ENCODE measurements at regions not wholly inside any gene's neighbourhood (a gene's known extent, or its start where the extent isn't known, plus 50 kb on each side); places are given as distances from the start of the nearest gene placed in this dataset.
"Not testable (repeated sequence)": the region's sequence is repeated elsewhere in the genome, so short reads cannot be mapped to it uniquely, and the experiment has no call there.

- POLR2A ChIA-PET, result no interaction called here
Measured at GRCh38 chr4:114316789-114317188, 281.8 kb upstream of the UGT8 start.

GRCh38 chr4:114317564-114317963, 281.0 kb upstream of the UGT8 start:
- ChIA-PET CTCF (no interaction called here), POLR2A (no interaction called here)
- H3K4me1 Mint-ChIP-seq, result no peaks in the 10 kb centered on the region
- no peaks in the 10 kb centered on the region for H3K36me3 Mint-ChIP-seq (ENCODE audit: low read depth)
- DNase-seq, result no peak
- H3K4me3 Mint-ChIP-seq, result no peak overlapping the region
- no peaks in the 10 kb centered on the region for H3K27me3 Mint-ChIP-seq
- H3K9me3 Mint-ChIP-seq, result no peaks in the 10 kb centered on the region
- H3K27ac Mint-ChIP-seq, result no peak overlapping the region

More at GRCh38 chr4:114316789-114317188, 281.8 kb upstream of the UGT8 start:
- Mint-ChIP-seq H3K27ac (no peak overlapping the region), H3K27me3 (no peaks in the 10 kb centered on the region), H3K4me1 (no peaks in the 10 kb centered on the region), H3K9me3 (no peaks in the 10 kb centered on the region), H3K36me3 (ENCODE audit: low read depth) (no peaks in the 10 kb centered on the region), H3K4me3 (no peak overlapping the region)
- no peak for DNase-seq
- CTCF ChIA-PET, result interaction anchor here (0.7 kb wide), 1 partner anchor 278 kb away, joined by 3 read pairs; no protein-coding TSS in a partner anchor

GRCh38 chr4:114318309-114318708, 280.3 kb upstream of the UGT8 start:
- CTCF ChIA-PET, result no interaction called here
- POLR2A ChIA-PET, result no interaction called here

GRCh38 chr4:114320126-114320525, 278.5 kb upstream of the UGT8 start:
- Mint-ChIP-seq H3K27ac (no peak overlapping the region), H3K27me3 (no peaks in the 10 kb centered on the region), H3K4me3 (no peak overlapping the region), H3K4me1 (no peaks in the 10 kb centered on the region), H3K9me3 (no peaks in the 10 kb centered on the region), H3K36me3 (ENCODE audit: low read depth) (no peaks in the 10 kb centered on the region)
- ChIA-PET POLR2A (no interaction called here), CTCF (no interaction called here)
- no peak for DNase-seq

More at GRCh38 chr4:114318309-114318708, 280.3 kb upstream of the UGT8 start:
- Mint-ChIP-seq H3K27me3 (no peaks in the 10 kb centered on the region), H3K4me1 (no peaks in the 10 kb centered on the region), H3K27ac (no peak overlapping the region), H3K9me3 (no peaks in the 10 kb centered on the region), H3K4me3 (no peak overlapping the region), H3K36me3 (ENCODE audit: low read depth) (no peaks in the 10 kb centered on the region)
- DNase-seq, result no peak

- H3K9me3 Mint-ChIP-seq, result no peaks in the 10 kb centered on the region
- ChIA-PET POLR2A (no interaction called here), CTCF (no interaction called here)
- H3K4me1 Mint-ChIP-seq, result no peaks in the 10 kb centered on the region
- no peak overlapping the region for H3K4me3 Mint-ChIP-seq
- no peaks in the 10 kb centered on the region for H3K27me3 Mint-ChIP-seq
- H3K27ac Mint-ChIP-seq, result no peak overlapping the region
- no peak for DNase-seq
- H3K36me3 Mint-ChIP-seq (ENCODE audit: low read depth), result no peaks in the 10 kb centered on the region
Measured at GRCh38 chr4:114321366-114321765, 277.2 kb upstream of the UGT8 start.

GRCh38 chr4:114323841-114324240, 274.8 kb upstream of the UGT8 start:
- no peaks in the 10 kb centered on the region for H3K9me3 Mint-ChIP-seq
- no peaks in the 10 kb centered on the region for H3K4me1 Mint-ChIP-seq
- DNase-seq, result no peak
- no peaks in the 10 kb centered on the region for H3K27me3 Mint-ChIP-seq
- H3K36me3 Mint-ChIP-seq (ENCODE audit: low read depth), result no peaks in the 10 kb centered on the region
- ChIA-PET POLR2A (no interaction called here), CTCF (no interaction called here)
- no peak overlapping the region for H3K4me3 Mint-ChIP-seq
- H3K27ac Mint-ChIP-seq, result no peak overlapping the region

GRCh38 chr4:114326358-114326757, 272.2 kb upstream of the UGT8 start:
- POLR2A ChIA-PET, result no interaction called here
- Mint-ChIP-seq H3K27me3 (no peaks in the 10 kb centered on the region), H3K4me1 (no peaks in the 10 kb centered on the region), H3K4me3 (no peak overlapping the region), H3K9me3 (no peaks in the 10 kb centered on the region), H3K27ac (no peak overlapping the region), H3K36me3 (ENCODE audit: low read depth) (no peaks in the 10 kb centered on the region)
- no peak for DNase-seq
- CTCF ChIA-PET, result no interaction called here

GRCh38 chr4:114332119-114332518, 266.5 kb upstream of the UGT8 start:
- no peak for DNase-seq
- H3K4me1 Mint-ChIP-seq, result no peaks in the 10 kb centered on the region
- ChIA-PET CTCF (no interaction called here), POLR2A (no interaction called here)
- H3K9me3 Mint-ChIP-seq, result no peaks in the 10 kb centered on the region
- H3K27me3 Mint-ChIP-seq, result no peaks in the 10 kb centered on the region
- H3K4me3 Mint-ChIP-seq, result no peak overlapping the region
- H3K27ac Mint-ChIP-seq, result no peak overlapping the region
- no peaks in the 10 kb centered on the region for H3K36me3 Mint-ChIP-seq (ENCODE audit: low read depth)

GRCh38 chr4:114334363-114334762, 264.2 kb upstream of the UGT8 start:
- H3K4me1 Mint-ChIP-seq; H3K4me3 Mint-ChIP-seq; H3K27ac Mint-ChIP-seq; DNase-seq; CTCF ChIA-PET; POLR2A ChIA-PET; H3K27me3 Mint-ChIP-seq; H3K36me3 Mint-ChIP-seq (ENCODE audit: low read depth); H3K9me3 Mint-ChIP-seq: not testable (repeated sequence)

GRCh38 chr4:114334884-114335330, 263.7 kb upstream of the UGT8 start:
- Mint-ChIP-seq H3K36me3 (ENCODE audit: low read depth) (no peaks in the 10 kb centered on the region), H3K27ac (no peak overlapping the region), H3K4me1 (no peaks in the 10 kb centered on the region), H3K4me3 (no peak overlapping the region), H3K9me3 (no peaks in the 10 kb centered on the region), H3K27me3 (no peaks in the 10 kb centered on the region)
- ChIA-PET CTCF (no interaction called here), POLR2A (no interaction called here)
- DNase-seq, result no peak

GRCh38 chr4:114335339-114335738, 263.3 kb upstream of the UGT8 start:
- no peak overlapping the region for H3K4me3 Mint-ChIP-seq
- no peak for DNase-seq
- H3K36me3 Mint-ChIP-seq (ENCODE audit: low read depth), result no peaks in the 10 kb centered on the region
- H3K9me3 Mint-ChIP-seq, result no peaks in the 10 kb centered on the region
- ChIA-PET CTCF (no interaction called here), POLR2A (no interaction called here)
- no peaks in the 10 kb centered on the region for H3K4me1 Mint-ChIP-seq
- H3K27me3 Mint-ChIP-seq, result no peaks in the 10 kb centered on the region
- no peak overlapping the region for H3K27ac Mint-ChIP-seq

- H3K36me3 Mint-ChIP-seq (ENCODE audit: low read depth), result no peaks in the 10 kb centered on the region
- ChIA-PET CTCF (no interaction called here), POLR2A (no interaction called here)
- H3K9me3 Mint-ChIP-seq, result no peaks in the 10 kb centered on the region
- H3K27ac Mint-ChIP-seq, result no peak overlapping the region
- no peak for DNase-seq
- H3K27me3 Mint-ChIP-seq, result no peaks in the 10 kb centered on the region
- H3K4me3 Mint-ChIP-seq, result no peak overlapping the region
- no peaks in the 10 kb centered on the region for H3K4me1 Mint-ChIP-seq
Measured at GRCh38 chr4:114343015-114343414, 255.6 kb upstream of the UGT8 start.

GRCh38 chr4:114349543-114350175, 248.9 kb upstream of the UGT8 start:
- H3K27ac Mint-ChIP-seq, result no peak overlapping the region
- CTCF ChIA-PET, result no interaction called here
- no peaks in the 10 kb centered on the region for H3K36me3 Mint-ChIP-seq (ENCODE audit: low read depth)
- H3K9me3 Mint-ChIP-seq, result peaks cover 2% of the 10 kb centered on the region
- H3K4me3 Mint-ChIP-seq, result no peak overlapping the region
- POLR2A ChIA-PET, result no interaction called here
- H3K27me3 Mint-ChIP-seq, result no peaks in the 10 kb centered on the region
- DNase-seq, result no peak
- no peaks in the 10 kb centered on the region for H3K4me1 Mint-ChIP-seq

GRCh38 chr4:114358901-114359300, 239.7 kb upstream of the UGT8 start:
- H3K9me3 Mint-ChIP-seq, result no peaks in the 10 kb centered on the region
- CTCF ChIA-PET, result no interaction called here

GRCh38 chr4:114361249-114361648, 237.4 kb upstream of the UGT8 start:
- Mint-ChIP-seq H3K9me3 (no peaks in the 10 kb centered on the region), H3K36me3 (ENCODE audit: low read depth) (no peaks in the 10 kb centered on the region)

More at GRCh38 chr4:114358901-114359300, 239.7 kb upstream of the UGT8 start:
- DNase-seq, result no peak
- POLR2A ChIA-PET, result no interaction called here
- H3K27me3 Mint-ChIP-seq, result no peaks in the 10 kb centered on the region
- H3K27ac Mint-ChIP-seq, result no peak overlapping the region
- H3K36me3 Mint-ChIP-seq (ENCODE audit: low read depth), result no peaks in the 10 kb centered on the region
- H3K4me1 Mint-ChIP-seq, result no peaks in the 10 kb centered on the region
- H3K4me3 Mint-ChIP-seq, result no peak overlapping the region

More at GRCh38 chr4:114361249-114361648, 237.4 kb upstream of the UGT8 start:
- no peak overlapping the region for H3K27ac Mint-ChIP-seq
- no peak overlapping the region for H3K4me3 Mint-ChIP-seq
- POLR2A ChIA-PET, result no interaction called here
- H3K27me3 Mint-ChIP-seq, result no peaks in the 10 kb centered on the region
- H3K4me1 Mint-ChIP-seq, result no peaks in the 10 kb centered on the region
- no peak for DNase-seq
- CTCF ChIA-PET, result no interaction called here
